H1 (cell line): ENCODE measurements at regions not wholly inside any gene's neighbourhood (a gene's known extent, or its start where the extent isn't known, plus 50 kb on each side); places are given as distances from the start of the nearest gene placed in this dataset.

Experiments
- CTCF ChIA-PET: fragments of 300-600 bp; sonication (Branson Sonifier 250); formaldehyde crosslinking; loops from one replicate; lab custom pipeline; 2021; ENCODE audit not compliant: partially characterized antibody; lab: Charles Lee
- POLR2A ChIA-PET: fragments of 300-600 bp; sonication (Branson Sonifier 250); formaldehyde crosslinking; loops from one replicate; lab custom pipeline; 2021; ENCODE audit warnings: inconsistent platforms; ENCODE audit not compliant: partially characterized antibody; lab: Charles Lee
- DNase-seq, 2 experiments: peaks; one replicate each; pipeline versions ENCODE4 v3.0.0 to v3.0.0-alpha.2; 2010 to 2022; ENCODE audit warnings: low spot score in 2 of 2, low read depth in 1 of 2, mixed read lengths in 1 of 2
- FAIRE-seq: peaks from 2 replicates; lab custom pipeline; 2011; peaks lifted over from hg19 to GRCh38; lab: Jason Lieb, UNC
- H2AFZ ChIP-seq: 2 replicates; pipeline ENCODE4 v1.8.1; 2012; ENCODE audit warnings: low read length, inconsistent platforms
- H2AK5ac ChIP-seq: 2 replicates; pipeline ENCODE4 v1.6.1; 2013; ENCODE audit warnings: low read depth, low read length
- H2BK120ac ChIP-seq: replicated peaks from 2 replicates; pipeline ENCODE3; 2013; ENCODE audit warnings: low read depth, low read length, inconsistent platforms
- H2BK12ac ChIP-seq: 2 replicates; pipeline ENCODE4 v1.6.1; 2013; ENCODE audit warnings: low read depth, low read length
- H2BK15ac ChIP-seq: 2 replicates; pipeline ENCODE4 v1.6.1; 2013; ENCODE audit warnings: low read length
- H2BK20ac ChIP-seq: 2 replicates; pipeline ENCODE4 v1.6.1; 2013; ENCODE audit warnings: low read length
- H2BK5ac ChIP-seq: 2 replicates; pipeline ENCODE4 v1.6.1; 2013; ENCODE audit warnings: low read depth, low read length
- H3K14ac ChIP-seq: 2 replicates; pipeline ENCODE4 v1.6.1; 2013; ENCODE audit warnings: inconsistent platforms; ENCODE audit not compliant: insufficient read length
- H3K18ac ChIP-seq: 2 replicates; pipeline ENCODE4 v1.6.1; 2013; ENCODE audit warnings: low read length; ENCODE audit errors: extremely low read depth
- H3K23ac ChIP-seq: 2 replicates; pipeline ENCODE4 v1.6.1; 2013; ENCODE audit warnings: inconsistent platforms; ENCODE audit not compliant: insufficient read length
- H3K23me2 ChIP-seq: 2 replicates; pipeline ENCODE4 v1.6.1; 2013; ENCODE audit warnings: low read depth, low read length
- H3K27ac ChIP-seq: 2 replicates; pipeline ENCODE4 v1.6.1; 2011; ENCODE audit warnings: low read depth, low read length, inconsistent platforms
- H3K27me3 ChIP-seq, 4 experiments: replicated peaks in 1 of 4; 1 replicate in 1 of 4; 2 replicates in 3 of 4; pipeline versions ENCODE4 v1.6.1 to v1.8.1; 2011 to 2013; ENCODE audit warnings: low read length in 3 of 4, mild to moderate bottlenecking in 3 of 4, inconsistent platforms in 2 of 4, mixed read lengths in 2 of 4, moderate library complexity in 1 of 4; ENCODE audit not compliant: control insufficient read depth in 3 of 4, insufficient read depth in 3 of 4; ENCODE audit errors: extremely low read depth in 1 of 4
- H3K36me3 ChIP-seq, 4 experiments: 2 replicates each; pipeline versions ENCODE4 v1.6.1 to v1.8.1; 2011 to 2013; ENCODE audit warnings: mild to moderate bottlenecking in 4 of 4, low read length in 3 of 4, moderate library complexity in 2 of 4, control low read depth in 1 of 4, inconsistent platforms in 1 of 4; ENCODE audit not compliant: insufficient read depth in 4 of 4, control insufficient read depth in 2 of 4
- H3K4ac ChIP-seq: replicated peaks from 2 replicates; pipeline ENCODE3; 2013; ENCODE audit warnings: low read length, low read depth, mixed read lengths, inconsistent platforms; ENCODE audit not compliant: insufficient read length
- H3K4me1 ChIP-seq, 4 experiments: replicated peaks in 1 of 4; 1 replicate in 1 of 4; 2 replicates in 3 of 4; pipeline versions ENCODE4 v1.6.1 to v1.8.1; 2011 to 2013; ENCODE audit warnings: low read length in 3 of 4, inconsistent platforms in 2 of 4, mixed read lengths in 1 of 4; ENCODE audit not compliant: insufficient read depth in 4 of 4, control insufficient read depth in 3 of 4
- H3K4me2 ChIP-seq, 2 experiments: 2 replicates each; pipeline versions ENCODE4 v1.6.1 to v1.8.1; 2011 to 2013; ENCODE audit warnings: low read depth in 2 of 2, low read length in 2 of 2, control low read depth in 1 of 2, inconsistent platforms in 1 of 2, mild to moderate bottlenecking in 1 of 2; ENCODE audit not compliant: insufficient read depth in 1 of 2
- H3K4me3 ChIP-seq, 4 experiments: fragments of 200-600, 300-600 bp in 1 of 4; sonication (generic), shearing (Covaris generic), sonication (Bioruptor Twin) in 1 of 4; 2 replicates each; pipeline versions ENCODE4 v1.5.1 to v1.8.1; 2011 to 2016; ENCODE audit warnings: low read length in 4 of 4, low read depth in 3 of 4, control low read depth in 2 of 4, inconsistent platforms in 2 of 4, mild to moderate bottlenecking in 2 of 4, mixed read lengths in 1 of 4, moderate library complexity in 1 of 4; ENCODE audit not compliant: insufficient read depth in 2 of 4; ENCODE audit errors: extremely low read depth in 1 of 4
- H3K56ac ChIP-seq: replicated peaks from 2 replicates; pipeline ENCODE3; 2013; ENCODE audit warnings: low read depth, mild to moderate bottlenecking, mixed read lengths, low read length, inconsistent platforms; ENCODE audit not compliant: insufficient read length
- H3K79me1 ChIP-seq: 2 replicates; pipeline ENCODE4 v1.6.1; 2013; ENCODE audit warnings: low read depth, low read length, control low read depth
- H3K79me2 ChIP-seq, 2 experiments: 2 replicates each; pipeline versions ENCODE4 v1.6.1 to v1.8.1; 2012 to 2013; ENCODE audit warnings: low read length in 2 of 2, mild to moderate bottlenecking in 2 of 2, inconsistent platforms in 1 of 2; ENCODE audit not compliant: insufficient read depth in 2 of 2, control insufficient read depth in 1 of 2
- H3K9ac ChIP-seq, 4 experiments: replicated peaks in 1 of 4; 1 replicate in 1 of 4; 2 replicates in 3 of 4; pipeline versions ENCODE4 v1.6.1 to v1.8.1; 2011 to 2013; ENCODE audit warnings: low read depth in 3 of 4, low read length in 3 of 4, control low read depth in 2 of 4, mild to moderate bottlenecking in 2 of 4, moderate library complexity in 2 of 4, inconsistent platforms in 1 of 4; ENCODE audit errors: extremely low read depth in 1 of 4
- H3K9me3 ChIP-seq, 2 experiments: 2 replicates each; pipeline versions ENCODE4 v1.6.1 to v1.8.1; 2012 to 2013; ENCODE audit warnings: mild to moderate bottlenecking in 2 of 2, moderate library complexity in 2 of 2, control low read depth in 1 of 2, inconsistent platforms in 1 of 2, low read depth in 1 of 2, low read length in 1 of 2, mixed read lengths in 1 of 2; ENCODE audit not compliant: insufficient read depth in 2 of 2
- H4K20me1 ChIP-seq, 2 experiments: replicated peaks in 1 of 2; 2 replicates each; pipeline versions ENCODE3 to v1.8.1; 2011 to 2013; ENCODE audit warnings: inconsistent platforms in 2 of 2, low read length in 2 of 2, mild to moderate bottlenecking in 1 of 2; ENCODE audit not compliant: insufficient read depth in 2 of 2, control insufficient read depth in 1 of 2
- H4K5ac ChIP-seq: 2 replicates; pipeline ENCODE4 v1.6.1; 2013; ENCODE audit warnings: low read length, low read depth, mixed read lengths, inconsistent platforms; ENCODE audit not compliant: insufficient read length
- H4K8ac ChIP-seq: 2 replicates; pipeline ENCODE4 v1.8.0; 2013; ENCODE audit warnings: mild to moderate bottlenecking, moderate library complexity, low read length, inconsistent platforms; ENCODE audit not compliant: insufficient read depth; ENCODE audit errors: extremely low read depth
- H4K91ac ChIP-seq: replicated peaks from 2 replicates; pipeline ENCODE3; 2013; ENCODE audit warnings: low read length, mixed read lengths, inconsistent platforms; ENCODE audit not compliant: insufficient read length
- EZH2 ChIP-seq: fragments of 200-600 bp; sonication (generic); IDR thresholded peaks from 2 replicates; pipeline ENCODE4 v1.7.1; 2012; ENCODE audit warnings: low read depth, mild to moderate bottlenecking, moderate library complexity, low read length, inconsistent platforms; ENCODE audit not compliant: severe bottlenecking
- HDAC6 ChIP-seq: IDR thresholded peaks from one replicate; pipeline ENCODE4 v1.7.1; 2012; ENCODE audit warnings: low read depth, mild to moderate bottlenecking, inconsistent platforms, low read length, moderate library complexity
- WGBS, 2 experiments: shearing (Covaris generic) in 1 of 2; methylation state at CpG; one replicate each; pipeline versions ENCODE4 v1.1.6 to v1.1.7; 2013 to 2015; ENCODE audit warnings: low lambda C conversion rate in 2 of 2, mixed read lengths in 2 of 2, inconsistent platforms in 1 of 2, low coverage in 1 of 2, missing lambda C conversion rate in 1 of 2; ENCODE audit not compliant: insufficient replicate concordance in 2 of 2, insufficient coverage in 1 of 2, insufficient read length in 1 of 2; ENCODE audit errors: extremely low coverage in 1 of 2, missing lambda C conversion rate in 1 of 2; 5-methylcytosine and 5-hydroxymethylcytosine counted together

DNA sequence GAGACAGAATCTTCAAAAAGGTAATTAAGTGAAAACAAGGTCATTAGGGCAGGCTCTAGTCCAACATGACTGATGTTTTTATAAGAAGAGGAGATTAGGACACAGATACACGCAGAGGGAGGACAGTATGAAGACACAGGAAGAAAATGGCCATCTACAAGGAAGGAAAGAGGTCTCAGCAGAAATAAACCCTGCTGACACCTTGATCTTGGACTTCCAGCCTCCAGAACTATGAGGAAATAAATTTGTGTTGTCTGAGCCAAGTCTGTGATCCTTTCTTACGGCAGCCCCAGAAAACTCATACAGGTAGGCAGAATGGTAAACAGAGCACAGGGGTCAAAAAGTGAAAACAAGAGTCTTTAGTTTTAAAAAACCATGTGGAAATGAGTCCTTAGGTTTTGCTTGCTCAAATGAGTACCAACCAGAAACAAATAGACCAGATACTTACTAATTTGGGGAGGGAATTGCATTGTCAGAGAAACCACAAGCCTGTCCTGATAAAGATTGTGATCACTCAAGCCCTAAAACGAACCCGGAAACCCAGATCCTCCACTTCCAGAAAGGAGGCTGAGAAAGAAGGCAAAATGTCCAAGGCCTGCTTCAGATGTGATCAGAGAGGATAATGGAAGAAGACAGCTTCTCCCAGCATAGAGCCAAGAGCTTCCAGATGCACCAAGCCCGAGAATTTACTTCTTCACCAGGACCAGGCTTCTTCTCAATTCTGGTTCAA, 93.9 kb downstream of the DUSP6 start:
- no peak overlapping the region for H2BK120ac ChIP-seq
- WGBS, 2 experiments: 91% methylated on average over 5 of the region's 5 CpGs; no CpG with 5 or more reads in 1 of the 2 experiments
- H3K4me2 ChIP-seq: no peak overlapping the region
- H3K79me1 ChIP-seq: no peaks in the 10 kb centered on the region
- H2BK15ac ChIP-seq: no peak overlapping the region
- no peak overlapping the region for H3K4me3 ChIP-seq
- H3K23ac ChIP-seq: no peak overlapping the region
- no peak overlapping the region for H2AK5ac ChIP-seq
- no peaks in the 10 kb centered on the region for H3K27me3 ChIP-seq
- no peaks in the 10 kb centered on the region for H3K23me2 ChIP-seq
- H3K36me3 ChIP-seq: no peaks in the 10 kb centered on the region
- no peak overlapping the region for H3K27ac ChIP-seq
- H2BK5ac ChIP-seq: no peak overlapping the region
- no peak overlapping the region for H3K4ac ChIP-seq
- H4K8ac ChIP-seq: no peak overlapping the region
- no peaks in the 10 kb centered on the region for H3K9me3 ChIP-seq
- CTCF ChIA-PET: no interaction called here
- H3K79me2 ChIP-seq: no peaks in the 10 kb centered on the region
- no peak overlapping the region for H2BK12ac ChIP-seq
- H2AFZ ChIP-seq: no peak overlapping the region
- H4K20me1 ChIP-seq: no peaks in the 10 kb centered on the region
- H3K9ac ChIP-seq: no peak overlapping the region
- H2BK20ac ChIP-seq: no peak overlapping the region
- H4K91ac ChIP-seq: no peak overlapping the region
- POLR2A ChIA-PET: no interaction called here
- no peak for DNase-seq
- peaks cover 0 to 3% (median 0%) of the 10 kb centered on the region in 4 experiments; a peak in 1 of 7 replicates for H3K4me1 ChIP-seq
- H3K56ac ChIP-seq: no peak overlapping the region
- H3K14ac ChIP-seq: no peak overlapping the region
- FAIRE-seq: no peak
- no peak overlapping the region for H3K18ac ChIP-seq
- H4K5ac ChIP-seq: no peak overlapping the region
- TF ChIP-seq HDAC6 (no peak), EZH2 (no peak)
